HepG2 (cell line): ENCODE measurements at regions not wholly inside any gene's neighbourhood (a gene's known extent, or its start where the extent isn't known, plus 50 kb on each side); places are given as distances from the start of the nearest gene placed in this dataset.
A peak's percentile ranks its signal among the peaks of the same experiment; 100 is the strongest.

Source experiments
- ATAC-seq: fragments of 200-7000 bp; cut with Tn5 transposase; 3 replicates; pipeline ENCODE4 v1.9.1; 2020; ENCODE audit warnings: mild to moderate bottlenecking, moderate library complexity
- BruUV-seq: library from RNA; stranded (reverse); fragments of 400-500 nt; replicated peaks from 2 replicates; lab custom pipeline; 2021; lab: Mats Ljungman, UMichigan
- CTCF ChIA-PET: fragments of 300-600 bp; formaldehyde crosslinking; extraction: SDS; loops from one replicate; lab custom pipeline; 2021; ENCODE audit warnings: low total read pairs, inconsistent platforms, low intra/inter-chr PET ratio; lab: Yijun Ruan, JAX
- POLR2A ChIA-PET: fragments of 350-600 bp; sonication (Branson Sonifier 250); formaldehyde crosslinking; loops from one replicate; lab custom pipeline; 2020; ENCODE audit warnings: antibody characterized with exemption, inconsistent platforms; lab: Yijun Ruan, JAX
- DNase-seq: peaks from one replicate; pipeline ENCODE4 v3.0.0-alpha.2; 2015; ENCODE audit warnings: low spot score
- FAIRE-seq: peaks from 3 replicates; lab custom pipeline; 2011; peaks lifted over from hg19 to GRCh38; lab: Jason Lieb, UNC
- H2AFZ ChIP-seq: one replicate; pipeline ENCODE4 v1.6.1; 2011; ENCODE audit warnings: low read length, inconsistent platforms
- H3K27ac ChIP-seq: fragments of 300-600 bp; 3 replicates; pipeline ENCODE4 v1.8.0; 2011; ENCODE audit warnings: mixed run types, mild to moderate bottlenecking, mixed read lengths, low read length, inconsistent platforms; ENCODE audit not compliant: insufficient read depth; ENCODE audit errors: extremely low read length
- H3K27me3 ChIP-seq, 2 experiments: fragments of 200-600 bp in 1 of 2; 2 replicates in 1 of 2; 3 replicates in 1 of 2; pipeline versions ENCODE4 v1.6.0 to v1.8.0; 2011; ENCODE audit warnings: low read length in 2 of 2, mild to moderate bottlenecking in 2 of 2, moderate library complexity in 2 of 2, inconsistent platforms in 1 of 2; ENCODE audit not compliant: insufficient read depth in 2 of 2, control insufficient read depth in 1 of 2
- H3K36me3 ChIP-seq, 2 experiments: fragments of 200-600 bp in 1 of 2; replicated peaks in 1 of 2; 2 replicates in 1 of 2; 3 replicates in 1 of 2; pipeline versions ENCODE4 v1.5.1 to v1.8.0; 2011; ENCODE audit warnings: low read length in 2 of 2, inconsistent platforms in 1 of 2; ENCODE audit not compliant: insufficient read depth in 2 of 2, control insufficient read depth in 1 of 2
- H3K4me1 ChIP-seq: 2 replicates; pipeline ENCODE4 v1.5.1; 2012; ENCODE audit warnings: low read length, inconsistent platforms; ENCODE audit not compliant: insufficient read depth
- H3K4me2 ChIP-seq: 2 replicates; pipeline ENCODE4 v1.6.0; 2011; ENCODE audit warnings: low read depth, low read length, inconsistent platforms
- H3K4me3 ChIP-seq, 3 experiments: fragments of 200-600 bp in 1 of 3; sonication (generic), shearing (Covaris generic) in 1 of 3; replicated peaks in 1 of 3; 2 replicates each; pipeline ENCODE4 v1.5.1; 2011 to 2016; ENCODE audit warnings: low read length in 3 of 3, inconsistent platforms in 2 of 3, low read depth in 2 of 3, mild to moderate bottlenecking in 2 of 3, control low read depth in 1 of 3, mixed read lengths in 1 of 3; ENCODE audit not compliant: insufficient read depth in 1 of 3
- H3K79me2 ChIP-seq: one replicate; pipeline ENCODE4 v1.6.1; 2011; ENCODE audit warnings: low read length, inconsistent platforms; ENCODE audit not compliant: insufficient read depth
- H3K9ac ChIP-seq: 2 replicates; pipeline ENCODE4 v1.6.0; 2011; ENCODE audit warnings: mild to moderate bottlenecking, low read depth, low read length, inconsistent platforms; ENCODE audit not compliant: insufficient read depth
- H3K9me3 ChIP-seq: 2 replicates; pipeline ENCODE4 v1.5.1; 2012; ENCODE audit warnings: mild to moderate bottlenecking, low read length
- H4K20me1 ChIP-seq: 2 replicates; pipeline ENCODE4 v1.6.0; 2011; ENCODE audit warnings: inconsistent platforms, mild to moderate bottlenecking, low read length, moderate library complexity; ENCODE audit not compliant: insufficient read depth
- MAFF ChIP-seq: IDR thresholded peaks from 2 replicates; pipeline ENCODE4 v1.6.1; 2011; ENCODE audit warnings: low read depth, low read length, improper control_type of control experiment
- MAFK ChIP-seq, 2 experiments: IDR thresholded peaks in 1 of 2; conservative IDR thresholded peaks in 1 of 2; 2 replicates each; pipeline ENCODE4 v1.6.1; 2011; ENCODE audit warnings: improper control_type of control experiment in 2 of 2, low read length in 2 of 2
- NR3C1 ChIP-seq: sonication (generic); formaldehyde crosslinking; IDR thresholded peaks from 2 replicates; pipeline ENCODE4 v1.4.0; 2020; ENCODE audit warnings: missing genetic modification reagents
- SALL2 ChIP-seq: sonication (generic); formaldehyde crosslinking; IDR thresholded peaks from 2 replicates; pipeline ENCODE4 v1.8.1; 2023; ENCODE audit warnings: mild to moderate bottlenecking, missing genetic modification reagents, inconsistent platforms
- ZNF776 ChIP-seq: sonication (generic); formaldehyde crosslinking; IDR thresholded peaks from 2 replicates; pipeline ENCODE4 v1.4.0; 2020; ENCODE audit warnings: mild to moderate bottlenecking, missing genetic modification reagents
- WGBS: methylation state at CpG from one replicate; pipeline ENCODE4 v1.1.6; 2017; ENCODE audit warnings: low lambda C conversion rate; 5-methylcytosine and 5-hydroxymethylcytosine counted together
- in situ Hi-C: cut with HindIII; loops from 2 replicates; pipeline ENCODE4 v1.10.0; 2017; ENCODE audit warnings: low pct_unique_long_range_greater_than_20kb; ENCODE audit not compliant: extremely low pct_ligation_motif_present
- intact Hi-C: fragments of 100-400 bp; cut with micrococcal nuclease; formaldehyde crosslinking; loops from one replicate; pipeline ENCODE4 v1.10.0; 2022; ENCODE audit not compliant: unreplicated experiment

DNA sequence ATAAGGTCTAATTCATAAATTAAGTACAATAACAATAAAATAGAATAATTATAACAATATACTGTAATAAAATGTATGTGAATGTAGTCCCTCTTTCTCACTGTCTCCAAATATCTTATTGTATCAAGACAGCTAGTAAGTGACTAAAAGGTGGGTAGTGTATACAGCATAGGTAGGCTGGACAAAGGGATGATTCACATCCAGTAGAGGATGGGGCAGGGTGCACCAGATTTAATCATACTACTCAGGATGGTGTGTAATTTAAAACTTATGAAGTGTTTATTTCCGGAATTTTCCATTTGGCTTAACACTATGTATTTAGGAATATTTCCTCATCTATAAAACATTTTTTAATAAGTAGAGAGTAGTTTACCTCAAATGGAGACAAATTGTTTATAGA, 876.1 kb upstream of the CADM2 start:
- H3K4me2 ChIP-seq: no peak overlapping the region
- H3K79me2 ChIP-seq: no peaks in the 10 kb centered on the region
- no peak for TF ChIP-seq ZNF776 (CRISPR knock-in tag)
- TF ChIP-seq, all 625 proteins: peak for 0
- no peak for DNase-seq
- 3% methylated on average over 1 of the region's 1 CpG for WGBS
- Histone ChIP-seq H3K27ac (no peak overlapping the region), H2AFZ (no peak overlapping the region), H3K27me3 (no peaks in the 10 kb centered on the region), H3K36me3 (no peaks in the 10 kb centered on the region), H3K4me3 (no peak overlapping the region), H3K4me1 (no peaks in the 10 kb centered on the region), H3K9me3 (no peaks in the 10 kb centered on the region; the same call in 1 of the 2 replicates), H3K9ac (no peak overlapping the region), H4K20me1 (no peaks in the 10 kb centered on the region)
- no peak for ATAC-seq
- no peak for FAIRE-seq
- ChIA-PET CTCF (no interaction called here), POLR2A (no interaction called here)
- BruUV-seq: no TSS peak
- in situ Hi-C loops (no loop called here), intact Hi-C loops (no loop called here)

DNA sequence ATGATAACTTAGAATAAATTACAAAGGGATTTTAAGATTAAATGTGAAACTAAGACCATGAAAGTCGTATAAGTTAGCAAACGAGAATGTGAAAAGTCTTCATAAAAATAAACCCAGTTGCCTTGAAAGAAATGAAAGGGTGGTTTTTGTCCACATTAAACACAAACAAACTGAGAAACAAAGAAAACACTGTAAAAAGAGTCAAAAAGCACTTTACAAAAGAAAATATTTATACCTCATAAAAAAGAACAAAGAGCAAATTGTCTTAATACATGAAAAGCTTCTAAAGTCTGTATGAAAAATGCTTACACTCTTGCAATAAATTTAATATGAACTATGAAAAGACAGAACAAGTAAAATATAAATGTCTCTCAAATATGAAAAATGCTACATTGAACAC, 865.9 kb upstream of the CADM2 start:
- no peak overlapping the region for H3K4me3 ChIP-seq
- ATAC-seq (no peak), DNase-seq (no peak), FAIRE-seq (no peak)
- ChIA-PET CTCF (no interaction called here), POLR2A (no interaction called here)
- WGBS: 0% methylated on average over 2 of the region's 2 CpGs
- BruUV-seq: no TSS peak
- no peaks in the 10 kb centered on the region for H3K9me3 ChIP-seq
- H3K4me1 ChIP-seq: no peaks in the 10 kb centered on the region
- intact Hi-C loops: no loop called here
- H3K9ac ChIP-seq: no peak overlapping the region
- no peaks in the 10 kb centered on the region for H3K27me3 ChIP-seq
- no peaks in the 10 kb centered on the region for H3K36me3 ChIP-seq
- TF ChIP-seq SALL2 (CRISPR knock-in tag): no peak
- TF ChIP-seq, all 625 proteins: peak for 0
- in situ Hi-C loops: no loop called here
- no peaks in the 10 kb centered on the region for H3K79me2 ChIP-seq
- no peaks in the 10 kb centered on the region for H4K20me1 ChIP-seq
- no peak overlapping the region for H2AFZ ChIP-seq
- H3K27ac ChIP-seq: no peak overlapping the region
- no peak overlapping the region for H3K4me2 ChIP-seq

DNA sequence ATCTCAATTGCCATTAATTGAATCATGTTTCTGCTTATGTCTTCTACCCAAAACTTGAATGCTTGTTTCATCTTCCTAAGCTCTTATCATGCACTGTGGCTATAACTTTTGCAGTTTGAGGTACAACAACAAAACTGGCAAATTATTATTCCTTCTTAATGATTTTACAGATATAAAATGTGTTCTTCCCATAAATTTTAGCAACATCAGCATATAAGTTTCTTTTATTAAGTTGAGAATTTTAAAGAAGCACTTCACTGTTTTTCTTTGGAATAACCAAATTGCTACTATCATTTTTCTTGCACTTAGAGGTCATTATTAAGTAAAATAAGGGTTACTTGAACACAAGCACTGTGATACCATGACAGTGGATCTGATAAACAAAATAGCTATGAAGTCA, 862.6 kb upstream of the CADM2 start:
- Histone ChIP-seq H3K4me1 (no peaks in the 10 kb centered on the region), H3K4me2 (no peak overlapping the region), H3K9me3 (no peaks in the 10 kb centered on the region), H4K20me1 (no peaks in the 10 kb centered on the region), H3K9ac (no peak overlapping the region), H3K27ac (no peak overlapping the region), H3K27me3 (no peaks in the 10 kb centered on the region), H2AFZ (no peak overlapping the region), H3K4me3 (no peak overlapping the region), H3K36me3 (no peaks in the 10 kb centered on the region), H3K79me2 (no peaks in the 10 kb centered on the region)
- intact Hi-C loops: no loop called here
- CTCF ChIA-PET: no interaction called here
- in situ Hi-C loops: no loop called here
- peak; percentile 68 for TF ChIP-seq MAFF
- TF ChIP-seq MAFK (conservative IDR thresholded peaks at IDR 0.05 in 1 of 2, IDR thresholded peaks at IDR 0.05 in 1 of 2; ENCODE audit: low read length in 2 of 2): peak; percentile 54 to 81; a peak in 3 of 4 replicates
- TF ChIP-seq NR3C1 (CRISPR knock-in tag): no peak
- no peak for DNase-seq
- BruUV-seq: no TSS peak
- POLR2A ChIA-PET: no interaction called here
- no peak for ATAC-seq
- FAIRE-seq: no peak
